Uterus (tissue), 2 donors: ENCODE measurements at regions not wholly inside any gene's neighbourhood (a gene's known extent, or its start where the extent isn't known, plus 50 kb on each side); places are given as distances from the start of the nearest gene placed in this dataset.

Experiments used
- CTCF ChIP-seq, 4 experiments: fragments of 200-600 bp in 2 of 4; fragments of 450-650 bp in 2 of 4; sonication (generic) in 2 of 4; IDR thresholded peaks; one replicate each; pipeline ENCODE4 v1.5.1; 2016 to 2019; ENCODE audit warnings: antibody characterized with exemption in 4 of 4, mild to moderate bottlenecking in 2 of 4, moderate library complexity in 1 of 4
- POLR2A ChIP-seq, 2 donors: fragments of 450-650 bp; IDR thresholded peaks; one replicate each; pipeline ENCODE4 v1.6.1; 2016; ENCODE audit warnings: antibody characterized with exemption in 2 of 2, mild to moderate bottlenecking in 1 of 2, moderate library complexity in 1 of 2

DNA sequence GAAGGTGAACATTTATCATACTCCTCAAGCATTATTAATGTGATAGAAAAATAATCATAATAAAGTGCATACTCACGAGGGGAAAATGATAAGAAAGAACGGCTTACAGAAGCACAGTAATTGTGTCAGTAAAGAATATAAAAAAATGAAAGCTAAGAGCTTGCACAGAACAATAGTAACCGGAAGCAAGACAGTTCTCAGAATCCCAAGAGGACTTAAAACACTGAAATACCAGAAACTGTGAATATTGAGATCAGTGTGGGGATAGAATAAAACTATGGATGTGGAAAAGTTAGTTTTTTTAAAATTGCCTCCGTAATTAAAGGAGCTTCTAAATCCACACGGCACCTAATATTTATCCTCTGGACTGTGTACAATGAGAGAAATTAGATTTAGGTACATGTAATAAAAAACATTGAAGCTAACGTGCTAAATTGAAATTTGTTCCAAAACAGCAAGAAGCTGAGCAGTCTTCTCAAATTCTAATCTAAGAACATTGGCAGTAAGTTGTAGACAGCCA, 482.7 kb downstream of the SLITRK6 start:
- no peak for TF ChIP-seq CTCF (IDR thresholded peaks at IDR 0.05)
- TF ChIP-seq POLR2A (IDR thresholded peaks at IDR 0.05) = no peak
